HL-60 (cell line): ENCODE measurements at regions not wholly inside any gene's neighbourhood (a gene's known extent, or its start where the extent isn't known, plus 50 kb on each side); places are given as distances from the start of the nearest gene placed in this dataset.

Experiments
- CTCF ChIP-seq: IDR thresholded peaks from one replicate; pipeline ENCODE4 v1.5.1; 2011; ENCODE audit warnings: low read length, control low read depth, inconsistent platforms; ENCODE audit not compliant: insufficient read depth
- GABPA ChIP-seq: IDR thresholded peaks from 2 replicates; pipeline ENCODE4 v1.6.1; 2012; ENCODE audit warnings: low read depth
- POLR2AphosphoS5 ChIP-seq: IDR thresholded peaks from 2 replicates; pipeline ENCODE4 v1.6.1; 2012; ENCODE audit warnings: low read depth
- REST ChIP-seq: IDR thresholded peaks from 2 replicates; pipeline ENCODE4 v1.6.1; 2012; ENCODE audit warnings: low read depth; ENCODE audit not compliant: insufficient replicate concordance
- SPI1 ChIP-seq: IDR thresholded peaks from 2 replicates; pipeline ENCODE4 v1.6.1; 2012; ENCODE audit warnings: low read depth, mild to moderate bottlenecking, borderline replicate concordance

- no peak for TF ChIP-seq CTCF
- no peak for TF ChIP-seq POLR2AphosphoS5
- no peak for TF ChIP-seq REST
- no peak for TF ChIP-seq GABPA
- TF ChIP-seq SPI1: no peak
These were observed 119.6 kb downstream of the PRR20E start for GRCh38 chr13:57286511-57287098.
